B cell (primary cell): ENCODE measurements at regions not wholly inside any gene's neighbourhood (a gene's known extent, or its start where the extent isn't known, plus 50 kb on each side); places are given as distances from the start of the nearest gene placed in this dataset.

Experiments
- ATAC-seq: fragments of 200-7000 bp; cut with Tn5 transposase; one replicate; pipeline ENCODE4 v1.10.0; 2021; ENCODE audit warnings: low read depth, mild to moderate bottlenecking, moderate number of reproducible peaks, moderate library complexity
- CTCF ChIA-PET: fragments of 350-600 bp; sonication (Branson Sonifier 250); formaldehyde crosslinking; loops from one replicate; lab custom pipeline; 2021; ENCODE audit warnings: antibody characterized with exemption, inconsistent platforms; lab: Charles Lee
- POLR2A ChIA-PET: fragments of 350-600 bp; sonication (Branson Sonifier 250); formaldehyde crosslinking; loops from one replicate; lab custom pipeline; 2021; ENCODE audit warnings: antibody characterized with exemption; lab: Charles Lee
- DNase-seq: peaks from one replicate; pipeline ENCODE4 v3.0.0; 2013
- H2AFZ ChIP-seq: 2 replicates; pipeline ENCODE4 v1.6.1; 2012; ENCODE audit warnings: mild to moderate bottlenecking, low read depth, low read length; ENCODE audit not compliant: insufficient read depth, poor library complexity, severe bottlenecking
- H3K27ac ChIP-seq, 2 donors: 1 replicate in 1 of 2; 2 replicates in 1 of 2; pipeline ENCODE4 v1.5.1; 2012 to 2013; ENCODE audit warnings: low read length in 2 of 2, mild to moderate bottlenecking in 2 of 2, moderate library complexity in 1 of 2
- H3K27me3 ChIP-seq, 4 experiments: fragments of 200-600 bp in 1 of 4; sonication (generic) in 1 of 4; replicated peaks in 1 of 4; 1 replicate in 2 of 4; 2 replicates in 2 of 4; pipeline versions ENCODE4 v1.6.1 to v1.7.0; 2013 to 2016; ENCODE audit warnings: low read length in 3 of 4, mild to moderate bottlenecking in 2 of 4, mixed read lengths in 1 of 4, moderate library complexity in 1 of 4; ENCODE audit not compliant: insufficient read depth in 4 of 4, control insufficient read depth in 3 of 4; ENCODE audit errors: control extremely low read depth in 1 of 4
- H3K36me3 ChIP-seq, 2 experiments: replicated peaks in 1 of 2; 1 replicate in 1 of 2; 2 replicates in 1 of 2; pipeline versions ENCODE4 v1.6.1 to v1.7.1; 2013; ENCODE audit warnings: low read length in 1 of 2; ENCODE audit not compliant: insufficient read depth in 2 of 2, control insufficient read depth in 1 of 2; ENCODE audit errors: control extremely low read depth in 1 of 2, extremely low read depth in 1 of 2
- H3K4me1 ChIP-seq, 2 donors: fragments of 200-600 bp in 1 of 2; sonication (generic) in 1 of 2; 1 replicate in 1 of 2; 2 replicates in 1 of 2; pipeline versions ENCODE4 v1.5.1 to v1.6.1; 2013 to 2017; ENCODE audit warnings: low read length in 2 of 2; ENCODE audit not compliant: control insufficient read depth in 2 of 2, insufficient read depth in 2 of 2
- H3K4me2 ChIP-seq: replicated peaks from 2 replicates; pipeline ENCODE3; 2012; ENCODE audit warnings: mild to moderate bottlenecking, low read depth, low read length; ENCODE audit not compliant: poor library complexity, severe bottlenecking
- H3K4me3 ChIP-seq, 5 experiments: fragments of 200-600 bp in 1 of 5; sonication (generic) in 1 of 5; 1 replicate in 3 of 5; 2 replicates in 2 of 5; pipeline versions ENCODE4 v1.5.1 to v1.7.0; 2011 to 2016; ENCODE audit warnings: low read length in 4 of 5, mild to moderate bottlenecking in 4 of 5, low read depth in 2 of 5, control low read depth in 1 of 5, moderate library complexity in 1 of 5; ENCODE audit not compliant: insufficient read depth in 1 of 5; ENCODE audit errors: control extremely low read depth in 1 of 5, extremely low read depth in 1 of 5
- H3K79me2 ChIP-seq: fragments of 200-600 bp; sonication (generic); one replicate; pipeline ENCODE4 v1.6.0; 2016; ENCODE audit warnings: low read length; ENCODE audit not compliant: control insufficient read depth, insufficient read depth
- H3K9ac ChIP-seq: fragments of 200-600 bp; sonication (generic); 2 replicates; pipeline ENCODE4 v1.6.1; 2017; ENCODE audit warnings: mild to moderate bottlenecking, low read length, moderate library complexity
- H3K9me3 ChIP-seq, 3 donors: one replicate each; pipeline versions ENCODE4 v1.6.1 to v1.7.1; 2013; ENCODE audit warnings: low read length in 2 of 3; ENCODE audit not compliant: control insufficient read depth in 2 of 3, insufficient read depth in 1 of 3; ENCODE audit errors: control extremely low read depth in 1 of 3
- H4K20me1 ChIP-seq: 2 replicates; pipeline ENCODE4 v1.6.0; 2012; ENCODE audit warnings: mild to moderate bottlenecking, low read length; ENCODE audit not compliant: insufficient read depth, control insufficient read depth, poor library complexity, severe bottlenecking
- H3K27ac Mint-ChIP-seq: one replicate; pipeline ENCODE4 v1.8.0; 2021; ENCODE audit warnings: mixed read lengths
- H3K27me3 Mint-ChIP-seq: one replicate; pipeline ENCODE4 v1.8.0; 2021; ENCODE audit warnings: mixed read lengths
- H3K4me1 Mint-ChIP-seq: one replicate; pipeline ENCODE4 v1.8.0; 2021; ENCODE audit warnings: mixed read lengths
- H3K4me3 Mint-ChIP-seq: one replicate; pipeline ENCODE4 v1.8.0; 2021; ENCODE audit warnings: mixed read lengths
- H3K9me3 Mint-ChIP-seq: one replicate; pipeline ENCODE4 v1.8.0; 2022; ENCODE audit warnings: mixed read lengths; ENCODE audit not compliant: insufficient read depth
- CTCF ChIP-seq: fragments of 200-600 bp; IDR thresholded peaks from one replicate; pipeline ENCODE4 v1.8.0; 2022; ENCODE audit warnings: antibody characterized with exemption, mild to moderate bottlenecking
- EZH2 ChIP-seq: IDR thresholded peaks from 2 replicates; pipeline ENCODE4 v1.6.1; 2012; ENCODE audit warnings: borderline replicate concordance, low read depth, mild to moderate bottlenecking, moderate library complexity, low read length; ENCODE audit not compliant: insufficient read depth, poor library complexity, severe bottlenecking
- WGBS: methylation state at CpG from one replicate; pipeline ENCODE4 v1.1.5; 2013; ENCODE audit warnings: missing lambda C conversion rate; ENCODE audit not compliant: insufficient coverage; 5-methylcytosine and 5-hydroxymethylcytosine counted together
- intact Hi-C: fragments of 100-400 bp; cut with micrococcal nuclease; formaldehyde crosslinking; loops from one replicate; pipeline ENCODE4 v1.10.0; 2022

GRCh38 chr10:113422371-113422770 lies 130.5 kb upstream of the HABP2 start:
- Histone ChIP-seq H3K4me1 (no peaks in the 10 kb centered on the region), H3K4me3 (no peak overlapping the region), H4K20me1 (no peaks in the 10 kb centered on the region), H3K27ac (no peak overlapping the region), H3K4me2 (no peak overlapping the region), H3K9ac (no peak overlapping the region), H3K27me3 (no peaks in the 10 kb centered on the region), H2AFZ (no peak overlapping the region), H3K9me3 (peaks cover 3 to 7% (median 3%) of the 10 kb centered on the region in 3 donors), H3K79me2 (no peaks in the 10 kb centered on the region), H3K36me3 (no peaks in the 10 kb centered on the region)
- DNase-seq (no peak), ATAC-seq (no peak)
- no CpG with 5 or more reads among the region's 2 CpGs for WGBS
- CTCF ChIA-PET: no interaction called here
- no peak for TF ChIP-seq CTCF
- no peak for TF ChIP-seq EZH2
- H3K4me3 Mint-ChIP-seq: no peak overlapping the region
- peaks cover 2% of the 10 kb centered on the region for H3K9me3 Mint-ChIP-seq
- POLR2A ChIA-PET: no interaction called here
- H3K27ac Mint-ChIP-seq: no peak overlapping the region
- H3K4me1 Mint-ChIP-seq: no peaks in the 10 kb centered on the region
- H3K27me3 Mint-ChIP-seq: peaks cover 8% of the 10 kb centered on the region
- intact Hi-C loops: no loop called here

DNA sequence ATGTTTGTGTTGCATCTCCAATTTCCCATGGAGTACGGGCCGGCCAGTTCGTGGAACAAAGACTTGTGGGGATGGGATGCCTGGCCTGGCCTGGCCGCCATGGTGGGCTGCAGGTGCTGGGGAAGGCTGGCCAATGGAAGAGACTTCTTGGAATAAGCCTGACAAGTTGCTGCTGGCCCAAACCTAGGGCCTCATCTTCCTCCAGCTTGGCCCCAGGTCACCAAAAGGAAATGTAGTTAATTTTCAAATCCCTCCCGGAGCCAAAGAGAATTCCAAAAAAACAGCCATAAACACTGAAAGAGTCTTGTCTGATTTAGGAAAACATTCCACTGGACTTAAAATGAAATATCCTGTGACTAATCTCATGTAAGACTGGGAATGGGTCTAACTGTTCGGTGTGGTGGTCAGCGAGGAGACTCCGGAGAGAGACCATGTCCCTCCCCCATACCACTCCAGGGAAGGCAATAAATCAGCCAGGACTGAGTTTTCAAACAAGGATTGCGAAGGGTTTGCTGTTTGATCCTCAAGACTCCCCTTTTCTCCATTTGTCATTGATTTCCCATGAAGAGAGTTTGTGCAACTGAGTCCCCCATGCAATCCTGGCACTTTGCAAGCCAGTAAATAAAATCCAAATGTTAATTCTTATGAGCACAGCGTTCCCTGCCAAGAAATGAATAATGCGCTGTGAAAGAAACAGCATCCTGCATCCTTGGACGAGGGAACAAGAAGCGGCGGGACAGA lies 128.7 kb upstream of the HABP2 start:
- Histone ChIP-seq H3K36me3 (no peaks in the 10 kb centered on the region), H2AFZ (no peak overlapping the region), H4K20me1 (no peaks in the 10 kb centered on the region), H3K27ac (no peak overlapping the region), H3K4me3 (no peak overlapping the region), H3K27me3 (no peaks in the 10 kb centered on the region), H3K4me2 (no peak overlapping the region), H3K4me1 (no peaks in the 10 kb centered on the region), H3K9me3 (peaks cover 1 to 7% (median 3%) of the 10 kb centered on the region in 3 donors), H3K9ac (no peak overlapping the region), H3K79me2 (no peaks in the 10 kb centered on the region)
- H3K9me3 Mint-ChIP-seq: peaks cover 2% of the 10 kb centered on the region
- H3K27ac Mint-ChIP-seq: no peak overlapping the region
- ATAC-seq (no peak), DNase-seq (no peak)
- WGBS: 96% methylated on average over 8 of the region's 14 CpGs
- peaks cover 4% of the 10 kb centered on the region for H3K27me3 Mint-ChIP-seq
- intact Hi-C loops: no loop called here
- no peaks in the 10 kb centered on the region for H3K4me1 Mint-ChIP-seq
- no peak for TF ChIP-seq EZH2
- no peak for TF ChIP-seq CTCF
- H3K4me3 Mint-ChIP-seq: no peak overlapping the region
- POLR2A ChIA-PET: no interaction called here
- CTCF ChIA-PET: no interaction called here
